Transverse colon (tissue), 4 donors: ENCODE measurements at regions not wholly inside any gene's neighbourhood (a gene's known extent, or its start where the extent isn't known, plus 50 kb on each side); places are given as distances from the start of the nearest gene placed in this dataset.

Experiments
- DNase-seq: peaks from one replicate; pipeline ENCODE4 v3.0.0-alpha.2; 2019
- H3K27ac ChIP-seq, 4 donors: fragments of 200-600 bp; sonication (generic); 2 replicates each; pipeline ENCODE4 v1.5.1; 2016 to 2018; ENCODE audit warnings: inconsistent platforms in 4 of 4
- H3K27me3 ChIP-seq: fragments of 200-600 bp; sonication (generic); 2 replicates; pipeline ENCODE4 v1.5.1; 2017; ENCODE audit warnings: inconsistent platforms
- H3K36me3 ChIP-seq, 4 donors: fragments of 200-600 bp; sonication (generic); 2 replicates each; pipeline ENCODE4 v1.5.1; 2017 to 2019; ENCODE audit warnings: inconsistent platforms in 4 of 4
- H3K4me1 ChIP-seq, 4 donors: fragments of 200-600 bp; sonication (generic); 2 replicates each; pipeline ENCODE4 v1.5.1; 2017 to 2020; ENCODE audit warnings: inconsistent platforms in 4 of 4
- H3K4me3 ChIP-seq, 4 donors: fragments of 200-600 bp; sonication (generic); 1 replicate in 1 of 4; 2 replicates in 3 of 4; pipeline versions ENCODE4 v1.5.1 to v1.6.1; 2017 to 2019; ENCODE audit warnings: inconsistent platforms in 4 of 4
- H3K9me3 ChIP-seq, 2 donors: fragments of 200-600 bp; sonication (generic); 2 replicates each; pipeline ENCODE4 v1.5.1; 2017 to 2019; ENCODE audit warnings: inconsistent platforms in 2 of 2
- CTCF ChIP-seq, 5 experiments: fragments of 200-600 bp in 3 of 5; fragments of 450-650 bp in 2 of 5; sonication (generic) in 3 of 5; IDR thresholded peaks; 1 replicate in 2 of 5; 2 replicates in 3 of 5; pipeline ENCODE4 v1.5.1; 2016 to 2017; ENCODE audit warnings: antibody characterized with exemption in 5 of 5, inconsistent platforms in 3 of 5, mild to moderate bottlenecking in 2 of 5, moderate library complexity in 1 of 5
- EP300 ChIP-seq: sonication (generic); formaldehyde crosslinking; IDR thresholded peaks from one replicate; pipeline ENCODE4 v1.6.1; 2017; ENCODE audit warnings: antibody characterized with exemption, low read depth
- POLR2A ChIP-seq: fragments of 450-650 bp; IDR thresholded peaks from one replicate; pipeline ENCODE4 v1.6.1; 2016; ENCODE audit warnings: antibody characterized with exemption, mild to moderate bottlenecking, moderate library complexity
- POLR2AphosphoS5 ChIP-seq, 3 donors: sonication (generic); formaldehyde crosslinking; IDR thresholded peaks; one replicate each; pipeline ENCODE4 v1.6.1; 2016; ENCODE audit warnings: antibody characterized with exemption in 3 of 3
- WGBS, 2 donors: methylation state at CpG; one replicate each; pipeline ENCODE4 v1.1.5; 2018; ENCODE audit warnings: low coverage in 1 of 2; 5-methylcytosine and 5-hydroxymethylcytosine counted together
- in situ Hi-C, 4 donors: fragments of 200-750 bp; cut with MboI; loops; one replicate each; pipeline versions ENCODE4 v1.15.0 to v1.15.1; 2017; ENCODE audit warnings: low sequenced_read_pairs in 3 of 4, low pct_ligation_motif_present in 1 of 4, low pct_unique_long_range_greater_than_20kb in 1 of 4
- intact Hi-C: fragments of 100-400 bp; cut with DNase I; formaldehyde crosslinking; loops from one replicate; pipeline ENCODE4 v1.15.1; 2023; ENCODE audit warnings: low total_unique reads

GRCh38 chr1:119285482-119285881, 83.1 kb upstream of the HAO2 start:
- in situ Hi-C loops, result loop anchor here in 1 of 4 donors (10.0 kb wide), 1 partner anchor 79 kb away; the partner anchor contains the start of gene HAO2
- DNase-seq, result no peak
- no peaks in the 10 kb centered on the region for H3K4me1 ChIP-seq
- no peaks in the 10 kb centered on the region for H3K9me3 ChIP-seq
- intact Hi-C loops, result no loop called here
- TF ChIP-seq POLR2AphosphoS5 (IDR thresholded peaks at IDR 0.05) (no peak), EP300 (no peak), POLR2A (no peak), CTCF (IDR thresholded peaks at IDR 0.05) (no peak)
- H3K27me3 ChIP-seq, result no peaks in the 10 kb centered on the region
- no peaks in the 10 kb centered on the region for H3K36me3 ChIP-seq
- WGBS, 2 donors, result 57 to 78% methylated on average over 2 of the region's 2 CpGs
- H3K4me3 ChIP-seq, result no peak overlapping the region
- no peak overlapping the region for H3K27ac ChIP-seq

GRCh38 chr1:119286587-119287181, 81.9 kb upstream of the HAO2 start:
- in situ Hi-C loops (loop anchor here in 1 of 4 donors (10.0 kb wide), 1 partner anchor 78 kb away; the partner anchor contains the start of gene HAO2), intact Hi-C loops (no loop called here)
- no peak overlapping the region for H3K27ac ChIP-seq
- TF ChIP-seq POLR2AphosphoS5 (IDR thresholded peaks at IDR 0.05), result no peak
- TF ChIP-seq CTCF (IDR thresholded peaks at IDR 0.05), result peak; percentile 51 to 57 (median 53)
- no peak for TF ChIP-seq POLR2A
- H3K9me3 ChIP-seq, result no peaks in the 10 kb centered on the region
- DNase-seq, result peak; percentile 12
- H3K4me1 ChIP-seq, result no peaks in the 10 kb centered on the region
- H3K4me3 ChIP-seq, result no peak overlapping the region
- 45 to 48% methylated on average over 7 to 8 of the region's 8 CpGs for WGBS, 2 donors
- no peaks in the 10 kb centered on the region for H3K36me3 ChIP-seq
- H3K27me3 ChIP-seq, result no peaks in the 10 kb centered on the region

- TF ChIP-seq CTCF (IDR thresholded peaks at IDR 0.05) (no peak), POLR2AphosphoS5 (IDR thresholded peaks at IDR 0.05) (no peak), POLR2A (no peak), EP300 (no peak)
- H3K27me3 ChIP-seq, result no peaks in the 10 kb centered on the region
- no peak overlapping the region for H3K27ac ChIP-seq
- intact Hi-C loops (no loop called here), in situ Hi-C loops (loop anchor here in 1 of 4 donors (10.0 kb wide), 1 partner anchor 76 kb away; the partner anchor contains the start of gene HAO2)
- H3K9me3 ChIP-seq, result no peaks in the 10 kb centered on the region
- H3K4me3 ChIP-seq, result no peak overlapping the region
- H3K36me3 ChIP-seq, result no peaks in the 10 kb centered on the region
- H3K4me1 ChIP-seq, result no peaks in the 10 kb centered on the region
- no peak for DNase-seq
- WGBS, 2 donors, result 66 to 70% methylated on average over 2 to 3 of the region's 3 CpGs
Measured at GRCh38 chr1:119288751-119289150, 79.8 kb upstream of the HAO2 start.

GRCh38 chr1:119290297-119290696, 78.3 kb upstream of the HAO2 start:
- 0 to 56% methylated on average over 1 to 4 of the region's 4 CpGs for WGBS, 2 donors
- H3K27me3 ChIP-seq, result no peaks in the 10 kb centered on the region
- in situ Hi-C loops, result no loop called here
- no peaks in the 10 kb centered on the region for H3K36me3 ChIP-seq
- no peak for TF ChIP-seq POLR2A
- intact Hi-C loops, result no loop called here
- H3K4me1 ChIP-seq, result no peaks in the 10 kb centered on the region
- H3K4me3 ChIP-seq, result no peak overlapping the region
- H3K9me3 ChIP-seq, result no peaks in the 10 kb centered on the region
- no peak for DNase-seq
- no peak overlapping the region for H3K27ac ChIP-seq
